GM12878 (cell line): ENCODE measurements at regions not wholly inside any gene's neighbourhood (a gene's known extent, or its start where the extent isn't known, plus 50 kb on each side); places are given as distances from the start of the nearest gene placed in this dataset.

ENCODE experiments used
- ATAC-seq: fragments of 200-7000 bp; cut with Tn5 transposase; 3 replicates; pipeline ENCODE4 v1.9.1; 2020; ENCODE audit warnings: mild to moderate bottlenecking, moderate library complexity
- BruUV-seq: library from RNA; stranded (reverse); fragments of 400-500 nt; replicated peaks from 2 replicates; lab custom pipeline; 2021; lab: Mats Ljungman, UMichigan
- CTCF ChIA-PET: fragments of 300-600 bp; sonication (Branson Sonifier 250); formaldehyde crosslinking; extraction: SDS; loops from one replicate; lab custom pipeline; 2021; ENCODE audit warnings: inconsistent platforms; lab: Yijun Ruan, JAX
- POLR2A ChIA-PET: fragments of 350-600 bp; formaldehyde crosslinking; extraction: SDS; loops from one replicate; lab custom pipeline; 2021; ENCODE audit warnings: inconsistent platforms; lab: Charles Lee
- RAD21 ChIA-PET: fragments of 300-600 bp; sonication (Branson Sonifier 250); formaldehyde crosslinking; loops from one replicate; lab custom pipeline; 2023; ENCODE audit warnings: antibody characterized with exemption; ENCODE audit not compliant: unreplicated experiment; lab: Charles Lee
- SMC1A ChIA-PET: fragments of 300-600 bp; sonication (Branson Sonifier 250); formaldehyde crosslinking; loops from one replicate; lab custom pipeline; 2023; ENCODE audit not compliant: unreplicated experiment, uncharacterized antibody; lab: Charles Lee
- DNase-seq: peaks from one replicate; pipeline ENCODE4 v3.0.0-alpha.2; 2011; ENCODE audit warnings: low read depth, low spot score
- FAIRE-seq: peaks from 3 replicates; lab custom pipeline; 2011; peaks lifted over from hg19 to GRCh38; lab: Jason Lieb, UNC
- H2AFZ ChIP-seq: 2 replicates; pipeline ENCODE4 v1.6.0; 2011; ENCODE audit warnings: low read depth, low read length, control low read depth; ENCODE audit not compliant: control insufficient read depth
- H3K27ac ChIP-seq: 2 replicates; pipeline ENCODE4 v1.5.1; 2011; ENCODE audit warnings: control low read depth; ENCODE audit not compliant: control insufficient read depth, insufficient read depth
- H3K27me3 ChIP-seq, 2 experiments: replicated peaks in 1 of 2; 2 replicates each; pipeline versions ENCODE4 v1.6.0 to v1.6.1; 2011; ENCODE audit warnings: low read length in 1 of 2; ENCODE audit not compliant: control insufficient read depth in 2 of 2, insufficient read depth in 2 of 2
- H3K36me3 ChIP-seq, 2 experiments: 2 replicates each; pipeline ENCODE4 v1.5.1; 2011; ENCODE audit warnings: low read length in 1 of 2; ENCODE audit not compliant: control insufficient read depth in 2 of 2, insufficient read depth in 2 of 2
- H3K4me1 ChIP-seq: 2 replicates; pipeline ENCODE4 v1.6.1; 2011; ENCODE audit warnings: mild to moderate bottlenecking, low read length, moderate library complexity, mixed read lengths; ENCODE audit not compliant: control insufficient read depth, insufficient read depth
- H3K4me2 ChIP-seq: 2 replicates; pipeline ENCODE4 v1.6.0; 2011; ENCODE audit warnings: control low read depth; ENCODE audit not compliant: control insufficient read depth, insufficient read depth
- H3K4me3 ChIP-seq: fragments of 200-600 bp; sonication (generic); 2 replicates; pipeline ENCODE4 v1.5.1; 2016
- H3K79me2 ChIP-seq: 2 replicates; pipeline ENCODE4 v1.6.0; 2011; ENCODE audit warnings: low read length; ENCODE audit not compliant: control insufficient read depth, insufficient read depth
- H3K9ac ChIP-seq: 2 replicates; pipeline ENCODE4 v1.8.0; 2011; ENCODE audit warnings: low read length, control low read depth, mixed read lengths; ENCODE audit not compliant: control insufficient read depth, insufficient read depth
- H3K9me3 ChIP-seq: replicated peaks from 3 replicates; pipeline ENCODE4 v1.5.1; 2011; ENCODE audit warnings: mild to moderate bottlenecking, low read length; ENCODE audit not compliant: control insufficient read depth, insufficient read depth
- H4K20me1 ChIP-seq: 2 replicates; pipeline ENCODE4 v1.6.0; 2011; ENCODE audit not compliant: control insufficient read depth, insufficient read depth
- BCL11A ChIP-seq: IDR thresholded peaks from 2 replicates; pipeline ENCODE4 v1.6.1; 2011; ENCODE audit warnings: low read depth, low read length
- CEBPB ChIP-seq, 2 experiments: fragments of 150-350 bp in 1 of 2; IDR thresholded peaks; 2 replicates each; pipeline ENCODE4 v1.6.1; 2012 to 2014; ENCODE audit warnings: low read depth in 2 of 2, low read length in 2 of 2, borderline replicate concordance in 1 of 2, inconsistent platforms in 1 of 2
- NFXL1 ChIP-seq: fragments of 450-650 bp; IDR thresholded peaks from 2 replicates; pipeline ENCODE4 v1.6.1; 2017; ENCODE audit warnings: antibody characterized with exemption, mild to moderate bottlenecking, borderline replicate concordance
- NFYB ChIP-seq: IDR thresholded peaks from 2 replicates; pipeline ENCODE4 v1.6.1; 2011; ENCODE audit warnings: low read depth, mild to moderate bottlenecking, low read length, improper control_type of control experiment, moderate library complexity; ENCODE audit not compliant: insufficient read depth
- RFX5 ChIP-seq: IDR thresholded peaks from 2 replicates; pipeline ENCODE4 v1.6.1; 2011; ENCODE audit warnings: low read depth, low read length, improper control_type of control experiment
- SPI1 ChIP-seq: IDR thresholded peaks from 2 replicates; pipeline ENCODE4 v1.6.1; 2011; ENCODE audit warnings: low read depth, mild to moderate bottlenecking, low read length, moderate library complexity, borderline replicate concordance; ENCODE audit not compliant: insufficient read depth
- ZZZ3 ChIP-seq: IDR thresholded peaks from 2 replicates; pipeline ENCODE4 v1.6.1; 2011; ENCODE audit warnings: low read depth; ENCODE audit not compliant: control insufficient read depth, insufficient read length
- WGBS: methylation state at CpG from one replicate; pipeline ENCODE4 v1.1.6; 2016; ENCODE audit warnings: low lambda C conversion rate; ENCODE audit not compliant: insufficient replicate concordance, insufficient coverage; ENCODE audit errors: missing lambda C conversion rate; 5-methylcytosine and 5-hydroxymethylcytosine counted together
- in situ Hi-C: fragments of 300-500 bp; cut with MboI; formaldehyde crosslinking; loops from 9 replicates; pipeline ENCODE4 v1.14.3; 2018; ENCODE audit warnings: mixed read lengths
- intact Hi-C: fragments of 100-400 bp; cut with micrococcal nuclease; formaldehyde crosslinking; loops from one replicate; pipeline ENCODE4 v1.14.2; 2022; ENCODE audit not compliant: unreplicated experiment
- TF ChIP-seq, protein P1 (sequence below): fragments of 450-650 bp; IDR thresholded peaks from 2 replicates; pipeline ENCODE4 v1.6.1; 2017; ENCODE audit warnings: mild to moderate bottlenecking, moderate library complexity

DNA sequence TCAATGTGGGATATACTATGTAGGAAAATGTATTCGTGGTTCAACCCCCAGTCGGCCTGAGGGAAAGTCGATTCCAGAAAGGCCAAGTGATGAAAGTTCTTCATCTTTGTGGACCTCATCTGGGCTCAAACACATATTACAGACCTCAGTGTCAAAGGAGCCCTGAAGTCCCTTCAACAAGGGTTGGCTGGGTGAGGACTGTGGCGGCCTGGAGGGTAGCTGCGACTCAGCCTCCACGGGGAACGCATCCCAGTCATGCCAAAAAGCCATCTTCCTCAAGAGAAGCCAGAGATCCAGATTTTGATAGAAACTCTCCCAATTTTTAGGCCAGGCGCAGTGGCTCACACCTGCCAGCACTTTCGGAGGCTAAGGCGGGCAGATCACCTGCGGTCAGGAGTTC is 158.6 kb upstream of the PTPN1 start (continued):
- no peak for TF ChIP-seq ZZZ3
- no peak for TF ChIP-seq CEBPB (IDR thresholded peaks at IDR 0.05; ENCODE audit: borderline replicate concordance in 1 of 2, low read depth in 2 of 2, low read length in 2 of 2)
- TF ChIP-seq, all 136 proteins: peak for 0

DNA sequence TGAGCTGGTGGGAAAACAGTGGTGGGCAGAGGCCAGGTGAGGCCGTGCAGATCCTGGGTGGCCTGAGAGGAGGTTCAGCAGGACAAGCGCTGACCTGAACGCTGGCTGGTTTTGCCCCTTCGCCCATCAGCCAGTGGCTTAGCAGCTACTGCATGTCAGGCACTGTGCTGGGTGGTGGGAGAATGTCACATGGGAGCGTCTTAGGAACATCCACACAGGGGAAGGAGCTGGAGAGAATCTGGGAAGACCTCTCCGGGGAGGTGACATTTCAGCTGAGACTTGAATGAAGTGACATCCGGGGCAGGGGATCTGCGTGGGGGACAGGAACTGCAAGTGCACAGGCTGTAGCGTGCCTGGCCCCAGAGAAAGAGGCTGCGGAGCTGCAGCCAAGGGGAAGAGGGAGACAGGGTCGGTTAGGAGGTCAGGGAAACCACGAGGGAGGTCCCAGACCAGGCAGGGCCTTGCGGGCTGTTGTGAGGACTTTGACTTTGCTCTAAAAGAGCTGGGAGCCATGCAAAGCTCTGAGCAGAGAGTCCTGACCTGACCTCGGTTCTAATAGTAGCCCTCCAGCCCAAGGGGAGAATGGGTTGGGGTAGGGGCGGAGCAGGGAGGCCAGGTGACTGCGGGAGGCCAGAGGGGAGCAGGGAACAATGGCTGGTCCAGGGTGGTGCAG is 156.8 kb upstream of the PTPN1 start:
- 32% methylated on average over 16 of the region's 16 CpGs for WGBS
- Histone ChIP-seq H3K4me3 (no peak overlapping the region), H3K4me1 (peaks cover 6% of the 10 kb centered on the region), H3K9ac (no peak overlapping the region), H3K27ac (no peak overlapping the region), H3K79me2 (no peaks in the 10 kb centered on the region), H3K36me3 (no peaks in the 10 kb centered on the region), H4K20me1 (no peaks in the 10 kb centered on the region), H3K9me3 (no peaks in the 10 kb centered on the region), H3K4me2 (no peak overlapping the region), H2AFZ (no peak overlapping the region), H3K27me3 (peaks cover 0 to 2% of the 10 kb centered on the region in 2 experiments; a peak in 1 of 4 replicates)
- CTCF ChIA-PET, result interaction anchor here (1.3 kb wide), 1 partner anchor 17 kb away, joined by 3 read pairs; no protein-coding TSS in a partner anchor
- SMC1A ChIA-PET, result no interaction called here
- POLR2A ChIA-PET, result interaction anchor here (1.5 kb wide), 1 partner anchor 14 kb away, joined by 4 read pairs; no protein-coding TSS in a partner anchor
- RAD21 ChIA-PET, result no interaction called here
- no TSS peak for BruUV-seq
- no peak for TF ChIP-seq NFYB
- no peak for TF ChIP-seq NFXL1
- TF ChIP-seq, protein P1, sequence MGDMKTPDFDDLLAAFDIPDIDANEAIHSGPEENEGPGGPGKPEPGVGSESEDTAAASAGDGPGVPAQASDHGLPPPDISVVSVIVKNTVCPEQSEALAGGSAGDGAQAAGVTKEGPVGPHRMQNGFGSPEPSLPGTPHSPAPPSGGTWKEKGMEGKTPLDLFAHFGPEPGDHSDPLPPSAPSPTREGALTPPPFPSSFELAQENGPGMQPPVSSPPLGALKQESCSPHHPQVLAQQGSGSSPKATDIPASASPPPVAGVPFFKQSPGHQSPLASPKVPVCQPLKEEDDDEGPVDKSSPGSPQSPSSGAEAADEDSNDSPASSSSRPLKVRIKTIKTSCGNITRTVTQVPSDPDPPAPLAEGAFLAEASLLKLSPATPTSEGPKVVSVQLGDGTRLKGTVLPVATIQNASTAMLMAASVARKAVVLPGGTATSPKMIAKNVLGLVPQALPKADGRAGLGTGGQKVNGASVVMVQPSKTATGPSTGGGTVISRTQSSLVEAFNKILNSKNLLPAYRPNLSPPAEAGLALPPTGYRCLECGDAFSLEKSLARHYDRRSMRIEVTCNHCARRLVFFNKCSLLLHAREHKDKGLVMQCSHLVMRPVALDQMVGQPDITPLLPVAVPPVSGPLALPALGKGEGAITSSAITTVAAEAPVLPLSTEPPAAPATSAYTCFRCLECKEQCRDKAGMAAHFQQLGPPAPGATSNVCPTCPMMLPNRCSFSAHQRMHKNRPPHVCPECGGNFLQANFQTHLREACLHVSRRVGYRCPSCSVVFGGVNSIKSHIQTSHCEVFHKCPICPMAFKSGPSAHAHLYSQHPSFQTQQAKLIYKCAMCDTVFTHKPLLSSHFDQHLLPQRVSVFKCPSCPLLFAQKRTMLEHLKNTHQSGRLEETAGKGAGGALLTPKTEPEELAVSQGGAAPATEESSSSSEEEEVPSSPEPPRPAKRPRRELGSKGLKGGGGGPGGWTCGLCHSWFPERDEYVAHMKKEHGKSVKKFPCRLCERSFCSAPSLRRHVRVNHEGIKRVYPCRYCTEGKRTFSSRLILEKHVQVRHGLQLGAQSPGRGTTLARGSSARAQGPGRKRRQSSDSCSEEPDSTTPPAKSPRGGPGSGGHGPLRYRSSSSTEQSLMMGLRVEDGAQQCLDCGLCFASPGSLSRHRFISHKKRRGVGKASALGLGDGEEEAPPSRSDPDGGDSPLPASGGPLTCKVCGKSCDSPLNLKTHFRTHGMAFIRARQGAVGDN, result no peak
- peak; percentile 8; the same call in 1 of the 2 replicates for TF ChIP-seq SPI1
- TF ChIP-seq RFX5, result no peak
- TF ChIP-seq BCL11A, result no peak
- in situ Hi-C loops (no loop called here), intact Hi-C loops (no loop called here)
- ATAC-seq, result no peak
- no peak for DNase-seq
- no peak for FAIRE-seq
